SH-SY5Y (cell line): ENCODE measurements at regions not wholly inside any gene's neighbourhood (a gene's known extent, or its start where the extent isn't known, plus 50 kb on each side); places are given as distances from the start of the nearest gene placed in this dataset.

Experiments used
- GATA2 ChIP-seq: IDR thresholded peaks from 2 replicates; pipeline ENCODE4 v1.6.1; 2011; ENCODE audit warnings: mild to moderate bottlenecking, low read depth, low read length
- GATA3 ChIP-seq: IDR thresholded peaks from 2 replicates; pipeline ENCODE4 v1.6.1; 2011; ENCODE audit warnings: low read depth, mild to moderate bottlenecking, low read length, moderate library complexity

GRCh38 chr18:22325396-22325795, 92.3 kb downstream of the CTAGE1 start:
- TF ChIP-seq GATA3, result no peak
- no peak for TF ChIP-seq GATA2
